HG03558 (cell line): ENCODE measurements at regions not wholly inside any gene's neighbourhood (a gene's known extent, or its start where the extent isn't known, plus 50 kb on each side); places are given as distances from the start of the nearest gene placed in this dataset.
"Not testable (repeated sequence)": the region's sequence is repeated elsewhere in the genome, so short reads cannot be mapped to it uniquely, and the experiment has no call there.

ENCODE experiments used
- ATAC-seq: cut with Tn5 transposase; IDR thresholded peaks from one replicate; pipeline ENCODE4 v1.9.1; 2021; ENCODE audit warnings: moderate number of reproducible peaks; ENCODE audit not compliant: unreplicated experiment; ENCODE audit errors: extremely low read depth

DNA sequence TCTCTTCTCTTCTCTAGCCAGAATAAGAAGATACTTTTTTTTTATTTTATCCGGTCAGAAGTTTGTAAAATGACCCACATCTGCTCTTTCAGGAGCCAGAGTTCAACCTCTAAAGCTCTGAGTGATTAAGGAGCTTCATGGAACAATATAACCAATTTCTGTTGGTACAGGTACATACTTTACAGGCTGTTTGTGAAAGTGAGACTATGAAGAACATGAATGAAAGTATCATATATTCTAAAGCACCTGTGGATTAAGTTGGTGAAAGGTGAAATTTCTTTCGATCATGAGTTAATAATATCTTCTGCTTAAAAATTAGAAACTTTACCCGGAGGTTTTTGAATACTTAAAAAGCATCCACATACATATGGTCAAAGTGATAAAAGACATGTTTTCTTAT lies 65.2 kb downstream of the DMRT2 start:
- no peak for ATAC-seq

DNA sequence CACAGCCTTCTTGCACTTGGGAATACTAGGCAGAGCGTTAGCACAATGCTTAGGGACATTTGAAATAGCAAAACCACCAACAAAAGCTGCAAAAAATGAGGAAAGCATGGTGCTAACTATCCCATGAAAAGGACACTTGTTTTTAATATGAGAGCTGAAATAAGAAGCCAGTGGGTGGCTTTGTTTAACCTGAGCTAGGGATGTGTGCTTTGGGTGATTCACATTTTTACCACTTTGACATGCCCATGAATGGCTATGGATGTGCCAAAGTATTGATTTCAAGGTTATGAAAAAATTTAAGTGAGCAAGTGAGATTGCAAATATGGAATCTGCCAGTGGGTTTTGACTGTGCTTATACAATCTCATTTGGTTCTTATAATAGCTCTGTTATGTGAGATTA lies 67.3 kb downstream of the DMRT2 start:
- no peak for ATAC-seq

DNA sequence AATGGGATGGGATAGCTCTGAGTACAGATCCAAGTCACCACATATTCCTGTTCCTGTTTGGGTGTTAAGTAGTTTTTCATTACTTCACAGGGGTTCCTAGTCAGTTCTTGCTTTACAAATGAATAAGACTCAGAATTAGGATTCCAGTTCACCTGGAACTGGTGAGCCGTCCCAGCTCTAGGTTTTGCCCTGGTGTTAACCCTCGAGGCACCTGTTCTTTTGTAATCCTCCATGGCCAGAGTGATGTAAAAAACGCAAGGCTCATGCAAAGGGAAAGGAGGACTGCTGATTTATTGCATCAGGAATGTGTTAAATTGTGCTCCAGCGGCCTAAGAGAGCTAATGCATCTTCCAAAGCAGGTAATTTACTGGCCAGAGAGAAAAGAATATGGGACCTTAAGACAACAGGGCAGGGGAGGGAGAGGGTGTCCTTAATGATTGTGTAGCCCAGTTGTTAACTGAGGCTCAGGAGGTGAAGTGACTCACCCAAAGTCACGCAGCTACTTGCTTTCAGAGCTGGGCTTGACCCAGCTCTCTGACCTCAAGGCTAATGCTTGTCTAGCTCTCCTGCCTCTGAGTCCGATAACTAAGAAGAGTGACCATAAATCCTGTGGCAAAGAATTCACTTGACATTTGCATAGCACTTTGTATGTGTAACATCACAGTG lies 70.5 kb downstream of the DMRT2 start:
- no peak for ATAC-seq

DNA sequence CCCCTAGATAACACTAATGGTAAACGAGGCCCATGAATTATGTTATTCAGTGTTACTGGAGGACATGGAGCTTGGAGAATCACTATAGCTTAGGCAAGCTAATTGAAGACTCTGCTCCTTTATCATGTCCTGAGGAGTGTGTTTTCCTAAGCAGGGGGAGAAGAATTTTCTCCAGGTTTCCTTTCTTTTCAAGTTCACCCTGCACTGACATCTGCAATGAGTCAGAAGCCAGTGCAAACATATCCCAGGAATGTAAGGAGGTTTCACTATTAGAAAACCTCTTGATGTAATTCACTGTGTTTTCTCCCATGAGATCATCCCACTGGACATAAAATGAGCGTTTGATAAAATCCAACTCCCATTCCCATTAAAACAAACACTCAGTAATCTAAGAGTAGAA lies 75.6 kb downstream of the DMRT2 start:
- no peak for ATAC-seq

DNA sequence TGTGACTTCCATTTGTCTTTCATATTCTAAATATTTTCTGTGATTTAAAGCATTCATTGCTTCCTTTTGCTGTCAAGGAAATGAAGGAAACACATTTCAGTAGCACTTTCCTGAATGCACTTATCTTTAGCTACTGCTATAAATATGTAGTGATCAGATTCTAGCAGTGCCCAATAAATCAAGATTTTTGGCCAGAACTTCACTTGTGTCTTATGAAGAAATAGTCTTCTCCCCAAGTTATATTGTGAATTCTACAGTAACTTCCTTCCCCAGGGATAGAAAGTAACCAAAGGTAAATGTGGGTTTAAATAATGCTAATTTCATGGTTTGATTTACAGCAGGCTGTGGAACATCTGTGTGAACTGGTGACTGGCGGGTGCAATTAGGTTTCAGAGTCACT lies 77.9 kb downstream of the DMRT2 start:
- no peak for ATAC-seq

DNA sequence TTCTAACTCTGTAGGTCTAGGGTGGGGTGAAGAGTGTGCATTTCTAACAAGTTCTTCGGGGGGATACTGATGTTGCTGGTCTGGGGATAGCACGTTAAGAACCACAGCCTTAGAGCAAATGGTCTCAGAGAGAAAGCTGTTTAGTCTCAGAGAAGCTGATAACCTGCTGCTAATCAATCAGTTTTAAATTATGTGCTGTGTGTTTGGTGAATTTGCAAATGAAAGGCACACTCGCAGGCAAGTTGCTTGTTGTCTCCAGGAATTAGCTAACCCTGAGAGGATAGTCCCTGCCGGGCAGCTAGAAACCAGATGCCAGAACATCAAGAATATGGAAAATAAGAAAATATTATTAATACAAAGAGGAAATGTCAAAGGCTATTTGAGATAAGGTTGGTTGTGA lies 79.2 kb downstream of the DMRT2 start:
- no peak for ATAC-seq

DNA sequence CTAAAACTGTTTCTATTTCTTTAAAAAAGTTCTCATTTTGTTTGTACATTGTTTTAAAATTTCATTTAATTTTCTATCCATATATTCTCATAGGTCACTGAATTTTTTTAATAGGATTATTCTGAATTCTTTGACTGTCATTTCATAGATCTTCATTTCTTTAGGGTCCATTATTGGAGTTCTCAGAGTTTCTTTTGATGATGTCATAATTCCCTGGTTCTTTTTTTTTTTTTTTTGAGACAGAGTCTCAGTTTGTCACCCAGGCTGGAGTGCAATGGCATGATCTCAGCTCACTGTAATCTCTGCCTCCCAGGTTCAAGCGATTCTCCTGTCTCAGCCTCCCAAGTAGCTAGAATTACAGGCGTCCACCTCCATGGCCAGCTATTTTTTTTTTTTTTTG lies 89.9 kb downstream of the DMRT2 start:
- no peak for ATAC-seq

DNA sequence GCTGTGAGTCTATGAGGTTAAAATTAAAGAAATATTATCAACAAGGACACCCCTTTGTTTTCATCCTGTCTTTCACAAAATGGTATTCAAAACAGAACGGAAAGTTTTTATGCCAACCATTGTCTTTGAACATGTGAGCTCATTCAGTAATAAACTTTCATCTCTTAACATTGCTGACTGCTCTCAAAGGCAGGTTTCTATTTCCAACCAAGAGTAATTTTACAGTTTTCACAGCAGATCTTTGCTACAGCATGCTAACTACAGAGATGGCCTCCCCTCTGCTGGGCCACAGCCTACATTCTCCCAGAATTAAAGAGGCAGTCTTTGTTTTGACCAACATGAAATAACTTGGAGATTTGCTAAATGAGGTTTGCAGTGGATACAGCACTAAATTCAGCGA lies 101.5 kb downstream of the DMRT2 start:
- no peak for ATAC-seq

DNA sequence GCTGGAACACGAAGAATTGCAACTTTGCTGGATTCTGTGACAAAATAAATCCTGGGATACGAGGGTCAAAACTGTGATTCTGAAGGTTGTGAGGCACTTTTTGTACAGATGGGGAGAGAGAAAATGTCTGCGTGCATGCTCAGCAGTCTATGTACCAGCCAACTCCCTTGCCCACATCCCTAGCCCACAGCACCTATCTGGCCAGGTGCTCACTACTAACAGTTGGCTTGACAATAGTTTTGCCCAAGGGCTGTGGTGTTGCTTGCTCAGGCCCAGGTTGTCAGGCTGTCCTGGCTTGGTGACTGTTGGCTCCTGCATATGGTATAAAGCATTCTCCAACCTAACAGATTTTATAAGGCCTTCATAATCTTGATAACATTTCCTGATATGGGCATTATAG lies 102.0 kb downstream of the DMRT2 start:
- no peak for ATAC-seq

DNA sequence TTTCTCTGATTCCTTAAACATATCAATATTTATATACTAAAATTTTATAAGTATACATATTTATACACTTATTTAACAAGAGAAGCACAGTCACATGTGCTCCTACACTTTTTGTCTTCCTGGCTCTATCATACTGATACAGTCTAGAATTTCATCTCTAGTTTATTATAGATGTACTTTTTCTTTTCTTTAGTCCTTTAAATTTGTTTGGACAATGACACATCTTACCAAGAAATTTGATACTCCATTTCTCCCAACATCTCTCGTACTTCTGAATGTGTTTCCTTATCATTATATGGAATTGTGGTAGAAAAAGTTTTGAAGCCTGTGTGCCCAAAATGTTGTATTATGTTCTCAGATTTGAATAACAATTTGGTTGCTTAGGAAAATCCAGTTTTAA lies 104.6 kb downstream of the DMRT2 start:
- no peak for ATAC-seq

DNA sequence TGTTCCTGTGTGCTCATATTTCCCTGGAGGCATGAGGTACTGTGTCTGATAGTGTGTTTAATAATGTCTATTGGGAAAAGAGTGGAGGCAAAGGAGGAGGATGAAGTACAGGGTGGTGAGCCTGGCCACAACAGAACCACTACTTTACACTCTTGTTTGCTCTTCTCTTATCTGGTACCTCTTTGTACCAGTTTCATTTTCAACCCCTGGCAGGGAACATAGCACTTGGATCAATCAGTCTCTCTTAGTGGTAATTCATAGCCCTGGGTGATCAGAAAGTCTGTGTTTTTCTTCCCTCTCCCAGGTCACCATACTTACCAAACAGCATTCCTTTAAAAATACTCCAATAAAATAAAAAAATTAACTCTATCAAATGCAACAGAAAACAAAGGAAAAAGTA lies 105.4 kb downstream of the DMRT2 start:
- ATAC-seq: no peak

DNA sequence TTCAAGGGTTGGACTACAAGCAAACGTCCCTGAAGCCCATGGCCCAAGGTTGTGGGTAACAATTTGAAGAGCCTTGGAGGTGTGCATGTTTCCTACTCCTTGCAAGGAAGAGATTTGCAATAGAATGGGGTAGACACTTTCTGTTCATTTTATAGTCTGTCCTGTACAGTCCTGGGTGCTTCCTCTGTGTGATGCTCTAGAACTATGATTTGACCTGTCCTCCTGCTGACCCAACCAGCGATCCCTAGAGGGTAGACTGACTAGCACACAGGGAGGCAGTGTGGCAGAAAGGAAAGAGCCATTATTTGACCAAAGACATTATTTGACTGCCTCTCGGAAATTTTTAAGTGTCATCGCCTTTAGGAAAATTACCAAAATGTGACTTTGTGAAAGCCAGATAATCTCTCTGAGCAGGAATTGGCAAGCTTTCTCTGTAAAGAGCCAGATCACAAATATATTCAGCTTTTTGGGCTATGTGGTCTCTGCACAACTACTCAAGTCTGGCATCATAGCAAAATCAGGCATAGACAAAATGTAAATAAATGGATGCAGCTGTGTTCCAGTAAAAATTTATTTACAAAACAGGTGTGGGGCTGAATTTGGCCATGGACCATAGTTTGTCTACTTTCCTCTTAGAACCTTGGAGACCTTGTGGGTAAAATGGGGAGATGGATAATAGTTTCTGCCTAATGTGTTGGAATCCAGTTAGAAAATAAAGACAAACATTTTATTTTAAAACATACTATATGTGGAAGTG lies 106.8 kb downstream of the DMRT2 start:
- no peak for ATAC-seq

DNA sequence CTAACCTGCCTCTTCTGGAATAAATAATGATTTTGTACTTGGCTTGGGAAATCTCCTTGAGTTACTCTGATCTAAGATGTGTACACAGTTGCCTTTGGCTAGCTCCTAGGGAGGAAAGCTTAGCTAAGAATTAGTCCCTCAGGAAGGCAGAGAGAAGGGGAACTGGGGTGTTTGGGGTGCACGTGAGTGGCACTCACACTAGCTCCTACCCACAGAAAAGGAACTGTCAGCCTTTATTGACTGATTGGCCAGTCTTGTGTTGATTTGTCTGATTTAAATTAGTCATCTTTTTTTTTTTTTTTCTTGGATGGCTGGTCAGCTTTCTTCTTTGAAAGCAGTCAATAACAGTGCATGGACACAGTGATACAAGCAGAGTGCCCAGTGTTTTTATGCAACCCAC lies 107.7 kb downstream of the DMRT2 start:
- no peak for ATAC-seq

DNA sequence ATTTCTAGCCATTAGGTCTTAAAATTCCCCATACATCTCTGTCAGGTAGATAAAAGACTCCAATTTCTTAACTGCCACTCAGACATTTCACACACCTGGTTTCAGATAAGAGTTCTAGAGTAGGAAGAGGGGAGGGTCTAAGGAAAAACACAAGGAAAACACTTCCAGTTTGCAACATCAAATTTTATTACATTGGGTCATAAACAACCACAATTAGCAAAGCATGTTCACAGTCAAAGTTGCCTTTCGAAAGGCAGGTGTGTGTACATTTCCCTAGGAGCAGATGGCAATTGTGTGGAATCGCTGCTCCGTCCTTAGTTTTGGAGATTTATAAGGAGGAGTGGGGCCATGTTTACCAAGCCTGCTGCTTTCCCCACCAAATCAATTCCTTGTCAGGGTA lies 120.8 kb downstream of the DMRT2 start:
- no peak for ATAC-seq

DNA sequence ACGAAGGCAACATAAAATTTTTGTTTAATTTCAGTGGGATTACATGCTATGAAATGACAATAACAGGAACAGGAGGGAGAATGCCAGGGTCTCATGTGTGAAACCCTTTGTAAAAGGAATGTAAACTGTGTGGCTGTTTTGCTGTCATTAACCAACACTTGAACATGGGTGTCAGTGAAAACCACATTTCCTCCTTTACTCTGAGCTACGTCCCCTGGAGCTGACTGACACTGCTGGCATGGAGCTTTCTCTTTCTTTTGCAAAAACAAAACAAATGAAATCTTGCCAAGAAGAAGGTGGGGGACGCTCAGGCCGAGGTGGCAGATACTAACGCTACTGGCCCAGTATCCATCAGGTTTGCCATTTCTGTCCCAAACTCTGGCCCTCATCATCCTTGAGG lies 121.4 kb downstream of the DMRT2 start:
- no peak for ATAC-seq

DNA sequence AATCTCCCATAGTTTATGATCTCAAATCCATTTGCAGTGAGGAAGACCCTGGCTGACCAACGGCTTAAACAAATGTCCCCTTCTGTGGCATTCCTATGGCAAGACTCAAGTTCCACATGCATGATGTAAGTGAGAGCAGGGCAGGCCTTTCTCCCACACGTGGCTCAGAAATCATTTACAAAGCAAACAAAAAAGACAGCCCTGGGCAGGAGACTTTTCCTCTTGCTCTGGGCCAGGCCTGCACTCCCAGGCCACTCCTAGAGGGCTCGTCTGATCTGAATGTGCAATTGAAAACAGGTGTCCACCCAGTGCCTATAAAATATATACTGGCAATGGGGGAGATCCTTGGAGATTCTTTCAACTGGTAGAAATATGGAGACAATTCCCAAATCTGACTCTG lies 123.1 kb downstream of the DMRT2 start:
- ATAC-seq: no peak

DNA sequence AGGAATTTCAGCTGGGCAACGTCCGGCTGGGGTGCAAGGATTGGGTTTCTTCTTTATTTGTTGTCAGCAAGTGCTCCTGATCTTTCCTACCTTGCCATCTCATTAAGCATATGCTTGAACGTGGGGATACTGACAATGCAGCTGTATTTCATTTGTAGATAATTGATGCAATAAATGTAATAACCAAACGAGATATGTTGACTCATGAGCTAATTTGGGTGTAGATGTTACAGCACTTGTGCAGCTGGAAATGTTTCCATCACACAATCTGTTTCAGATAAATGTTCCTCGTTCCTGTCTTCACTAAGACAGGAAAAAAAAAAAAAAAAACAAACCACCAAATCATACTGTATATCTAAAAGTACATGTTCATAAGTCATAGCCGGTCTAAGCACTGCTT lies 123.8 kb downstream of the DMRT2 start:
- ATAC-seq: no peak

DNA sequence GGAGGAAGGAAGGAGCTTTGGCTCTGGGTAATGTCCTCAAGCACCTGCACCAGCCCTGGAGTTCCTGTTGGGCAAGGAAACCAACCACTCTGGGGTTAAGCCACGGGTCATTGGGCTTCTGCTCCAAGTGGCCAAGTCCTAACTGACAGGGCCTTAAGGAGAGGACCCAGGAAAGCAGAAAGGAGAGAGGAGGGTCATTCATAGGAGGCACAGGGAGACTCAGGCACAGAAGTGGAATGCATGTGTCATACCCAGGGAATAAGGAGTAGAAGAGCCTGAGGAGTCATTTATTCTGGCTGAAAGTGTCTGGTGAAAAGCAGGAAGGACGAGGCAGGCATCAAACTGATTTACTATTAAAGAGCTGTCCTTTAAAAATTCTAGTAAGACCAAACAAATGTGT lies 129.2 kb downstream of the DMRT2 start:
- ATAC-seq: no peak

DNA sequence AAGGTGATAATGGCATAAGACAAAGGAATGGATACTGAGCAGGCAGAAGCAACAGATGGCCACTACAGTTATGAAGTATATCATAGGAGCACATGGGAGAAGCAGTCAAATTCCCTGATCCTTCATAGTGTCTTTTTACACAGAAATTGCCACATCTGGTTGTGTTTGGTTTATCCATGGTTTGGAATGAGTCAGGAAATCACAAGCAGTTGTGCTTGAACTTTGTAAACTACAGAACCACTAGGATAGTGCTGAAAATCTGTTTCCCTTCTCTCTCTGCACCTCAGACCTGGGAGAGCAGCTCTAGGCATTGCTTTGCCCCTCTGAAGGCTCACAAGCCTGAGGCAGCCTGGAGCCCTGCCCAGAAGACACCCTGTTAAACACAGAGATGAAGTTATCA lies 134.0 kb downstream of the DMRT2 start:
- no peak for ATAC-seq

DNA sequence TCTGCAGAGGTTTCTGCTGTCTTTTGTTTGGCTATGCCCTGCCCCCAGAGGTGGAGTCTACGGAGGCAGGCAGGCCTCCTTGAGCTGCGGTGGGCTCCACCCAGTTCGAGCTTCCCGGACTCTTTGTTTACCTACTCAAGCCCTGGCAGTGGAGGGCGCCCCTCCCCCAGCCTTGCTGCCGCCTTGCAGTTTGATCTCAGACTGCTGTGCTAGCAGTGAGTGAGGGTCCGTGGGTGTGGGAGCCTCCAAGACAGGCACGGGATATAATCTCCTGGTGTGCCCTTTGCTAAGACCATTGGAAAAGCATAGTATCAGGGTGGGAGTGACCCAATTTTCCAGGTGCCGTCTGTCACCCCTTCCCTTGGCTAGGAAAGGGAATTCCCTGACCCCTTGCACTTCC lies 137.0 kb downstream of the DMRT2 start:
- ATAC-seq: not testable (repeated sequence)

DNA sequence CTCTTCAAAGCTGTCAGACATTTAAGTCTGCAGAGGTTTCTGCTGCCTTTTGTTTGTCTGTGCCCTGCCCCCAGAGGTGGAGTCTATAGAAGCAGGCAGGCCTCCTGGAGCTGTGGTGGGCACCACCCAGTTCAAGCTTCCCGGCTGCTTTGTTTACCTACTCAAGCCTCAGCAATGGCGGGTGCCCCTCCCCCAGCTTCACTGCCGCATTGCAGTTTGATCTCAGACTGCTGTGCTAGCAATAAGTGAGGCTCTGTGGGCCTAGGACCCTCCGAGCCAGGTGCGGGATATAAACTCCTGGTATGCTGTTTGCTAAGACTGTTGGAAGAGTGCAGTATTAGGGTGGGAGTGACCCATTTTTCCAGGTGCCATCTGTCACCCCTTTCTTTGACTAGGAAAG lies 145.5 kb downstream of the DMRT2 start:
- not testable (repeated sequence) for ATAC-seq

DNA sequence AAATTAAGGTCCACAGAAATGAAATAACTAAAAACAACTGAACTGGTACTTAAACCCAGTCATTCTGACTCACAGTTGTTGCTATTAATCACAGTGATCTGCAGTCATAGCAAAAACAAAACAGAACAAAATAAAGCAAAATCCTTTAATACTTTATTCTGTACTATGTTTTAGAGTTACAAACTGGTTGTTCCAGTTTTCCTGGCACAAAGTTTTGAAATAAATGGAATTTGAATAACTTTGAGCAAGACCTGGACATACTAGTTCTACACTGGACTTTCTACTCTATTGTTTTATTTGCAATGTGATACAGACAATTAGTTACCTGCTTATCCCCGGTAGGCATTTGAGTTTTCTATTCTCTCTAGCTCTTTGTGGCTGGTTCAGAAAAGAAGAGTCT lies 147.9 kb downstream of the DMRT2 start:
- ATAC-seq: no peak
